IMR-90 (cell line): ENCODE measurements at regions not wholly inside any gene's neighbourhood (a gene's known extent, or its start where the extent isn't known, plus 50 kb on each side); places are given as distances from the start of the nearest gene placed in this dataset.
A peak's percentile ranks its signal among the peaks of the same experiment; 100 is the strongest.

Experiments
- BHLHE40 ChIP-seq: fragments of 150-350 bp; IDR thresholded peaks from 2 replicates; pipeline ENCODE4 v1.6.1; 2016; ENCODE audit warnings: mild to moderate bottlenecking, low read depth, low read length
- MAFK ChIP-seq: IDR thresholded peaks from 2 replicates; pipeline ENCODE4 v1.6.1; 2012; ENCODE audit warnings: low read depth, low read length, improper control_type of control experiment
- POLR2A ChIP-seq: IDR thresholded peaks from 2 replicates; pipeline ENCODE4 v1.6.1; 2012; ENCODE audit warnings: mild to moderate bottlenecking, low read depth, low read length
- TF ChIP-seq, protein P1 (sequence below): conservative IDR thresholded peaks from 2 replicates; pipeline ENCODE4 v1.5.1; 2012; ENCODE audit warnings: mild to moderate bottlenecking, low read depth, low read length, improper control_type of control experiment

DNA sequence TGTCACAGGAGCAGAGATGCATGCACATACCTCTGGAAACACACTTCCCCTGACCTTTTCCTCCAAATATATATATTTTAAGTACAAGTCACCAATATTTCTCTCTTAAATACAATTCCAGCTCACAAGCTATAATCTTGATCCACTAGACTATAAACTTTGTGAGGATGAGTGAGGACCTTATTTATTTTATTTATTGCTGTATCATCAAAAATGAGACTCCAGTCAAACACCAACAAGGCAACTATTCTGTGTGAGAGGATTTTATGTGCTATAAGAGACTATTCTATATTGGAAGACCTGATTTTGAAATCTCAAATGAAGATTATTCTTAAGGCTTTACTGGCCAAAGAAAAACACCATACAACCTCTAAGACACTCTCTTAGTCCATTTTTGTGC, 1352.2 kb downstream of the SUCLG1 start:
- no peak for TF ChIP-seq POLR2A
- TF ChIP-seq, protein P1, sequence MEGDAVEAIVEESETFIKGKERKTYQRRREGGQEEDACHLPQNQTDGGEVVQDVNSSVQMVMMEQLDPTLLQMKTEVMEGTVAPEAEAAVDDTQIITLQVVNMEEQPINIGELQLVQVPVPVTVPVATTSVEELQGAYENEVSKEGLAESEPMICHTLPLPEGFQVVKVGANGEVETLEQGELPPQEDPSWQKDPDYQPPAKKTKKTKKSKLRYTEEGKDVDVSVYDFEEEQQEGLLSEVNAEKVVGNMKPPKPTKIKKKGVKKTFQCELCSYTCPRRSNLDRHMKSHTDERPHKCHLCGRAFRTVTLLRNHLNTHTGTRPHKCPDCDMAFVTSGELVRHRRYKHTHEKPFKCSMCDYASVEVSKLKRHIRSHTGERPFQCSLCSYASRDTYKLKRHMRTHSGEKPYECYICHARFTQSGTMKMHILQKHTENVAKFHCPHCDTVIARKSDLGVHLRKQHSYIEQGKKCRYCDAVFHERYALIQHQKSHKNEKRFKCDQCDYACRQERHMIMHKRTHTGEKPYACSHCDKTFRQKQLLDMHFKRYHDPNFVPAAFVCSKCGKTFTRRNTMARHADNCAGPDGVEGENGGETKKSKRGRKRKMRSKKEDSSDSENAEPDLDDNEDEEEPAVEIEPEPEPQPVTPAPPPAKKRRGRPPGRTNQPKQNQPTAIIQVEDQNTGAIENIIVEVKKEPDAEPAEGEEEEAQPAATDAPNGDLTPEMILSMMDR, result no peak
- no peak for TF ChIP-seq BHLHE40
- peak; percentile 95 for TF ChIP-seq MAFK
